GM19043 (cell line): ENCODE measurements at regions not wholly inside any gene's neighbourhood (a gene's known extent, or its start where the extent isn't known, plus 50 kb on each side); places are given as distances from the start of the nearest gene placed in this dataset.

ENCODE experiments used
- ATAC-seq: cut with Tn5 transposase; IDR thresholded peaks from one replicate; pipeline ENCODE4 v1.9.1; 2021; ENCODE audit warnings: low read depth; ENCODE audit not compliant: unreplicated experiment

DNA sequence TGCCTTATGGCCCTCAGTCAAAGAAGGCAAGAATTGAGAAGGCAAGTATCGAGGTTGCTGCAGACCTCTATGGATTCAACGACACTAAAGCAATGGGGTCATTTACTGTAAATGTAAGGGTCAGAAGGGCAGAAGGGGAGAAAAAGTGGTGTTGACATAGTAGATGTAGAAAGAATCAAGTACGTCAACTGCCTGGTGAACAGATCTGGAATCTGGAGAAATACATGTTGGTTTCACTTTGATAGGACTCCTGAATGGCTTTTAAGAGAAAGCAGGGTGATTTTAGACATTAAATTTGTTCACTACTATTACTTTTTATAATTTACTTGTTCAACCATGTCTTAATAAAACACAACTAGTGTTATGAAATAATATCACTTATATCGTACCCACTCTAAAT lies 81.3 kb upstream of the FSTL5 start:
- ATAC-seq = no peak

DNA sequence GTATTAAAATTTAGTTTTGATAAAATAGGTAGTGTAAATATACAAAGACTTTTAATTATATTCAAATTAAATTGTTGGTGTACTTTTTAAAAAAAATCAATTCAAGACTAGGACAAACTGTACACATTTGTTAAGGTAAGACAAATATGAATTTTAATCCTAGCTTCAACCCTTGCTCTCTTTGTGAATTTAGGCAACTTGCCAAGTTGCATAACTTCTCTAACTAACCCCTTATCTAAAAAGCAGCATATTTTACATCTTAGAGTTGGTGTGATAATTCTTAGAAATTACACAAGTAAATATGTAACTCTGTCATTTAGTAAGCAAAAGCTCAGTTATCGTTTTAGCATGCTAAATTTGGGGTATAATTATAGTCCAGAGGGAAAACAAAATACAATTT lies 78.1 kb upstream of the FSTL5 start:
- no peak for ATAC-seq

DNA sequence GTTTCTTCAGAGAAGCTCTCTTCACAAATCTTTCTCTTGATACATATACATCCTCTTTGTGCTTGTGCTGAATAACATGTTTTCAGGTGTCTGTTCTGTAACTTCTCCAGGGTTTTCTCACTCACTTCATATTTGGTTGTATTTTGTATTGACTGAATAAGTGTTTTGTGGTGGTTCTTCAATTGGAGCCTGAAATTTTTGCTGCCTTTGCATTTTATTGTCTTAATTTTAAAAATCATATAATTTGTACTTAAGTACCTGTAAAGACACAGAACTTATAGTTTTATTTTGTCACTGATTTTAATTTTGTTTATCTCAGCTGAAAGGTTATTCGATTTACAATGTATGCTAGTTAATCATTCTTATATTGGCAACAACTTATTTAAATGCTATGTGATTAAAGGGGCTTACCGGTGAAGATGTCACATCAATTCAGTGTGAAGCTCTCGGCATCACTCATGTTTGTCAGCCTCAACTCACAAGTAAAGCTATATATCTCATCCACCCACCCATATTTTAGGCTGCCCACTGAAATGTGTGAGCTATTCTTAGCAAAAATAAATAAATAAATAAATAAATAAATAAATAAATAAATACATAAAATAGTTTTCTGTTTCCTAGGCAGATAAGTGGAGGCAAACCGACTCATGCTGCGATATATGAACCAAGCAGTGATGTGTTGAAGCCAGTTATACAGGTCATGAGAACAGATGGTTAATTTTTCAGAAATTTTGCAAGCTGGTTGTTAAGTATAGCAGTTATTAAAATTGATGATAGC lies 76.4 kb upstream of the FSTL5 start:
- no peak for ATAC-seq

DNA sequence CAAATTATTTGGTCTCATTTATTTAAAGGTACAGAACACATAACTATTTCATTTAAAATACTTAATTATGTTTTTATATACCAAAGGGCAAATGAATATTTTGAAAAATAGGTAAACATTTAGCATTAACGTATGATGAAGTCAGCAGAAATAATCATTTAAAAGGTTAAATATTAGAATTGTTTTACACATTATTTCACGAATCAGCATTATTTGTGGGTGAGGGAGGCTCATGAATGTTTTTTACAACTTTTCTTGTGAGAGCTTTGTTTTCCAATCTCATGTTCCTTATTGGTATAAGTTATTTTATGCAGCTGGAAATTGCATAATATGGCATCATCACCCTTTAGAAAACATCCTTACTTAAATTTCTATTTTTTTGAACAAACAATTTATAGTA lies 73.9 kb upstream of the FSTL5 start:
- ATAC-seq = no peak

DNA sequence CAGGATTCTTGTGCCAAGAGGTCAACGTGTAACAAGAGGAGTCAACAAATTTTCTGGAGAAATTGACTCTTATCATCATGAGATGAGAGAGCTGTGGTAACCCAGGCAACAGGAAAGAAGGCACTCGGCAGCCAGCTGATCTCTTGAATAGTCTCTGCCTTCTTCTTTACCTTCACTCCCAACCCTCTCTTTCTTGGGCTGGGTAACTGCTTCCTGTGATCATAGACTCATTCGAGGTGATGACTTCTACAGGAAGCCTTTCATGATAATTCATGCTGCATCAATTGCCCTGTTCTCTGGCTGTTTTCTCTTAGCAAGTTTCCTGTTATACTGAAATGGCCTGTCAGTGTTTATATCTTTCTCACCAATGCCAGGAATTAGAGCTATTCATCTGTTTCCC lies 70.8 kb upstream of the FSTL5 start:
- no peak for ATAC-seq

DNA sequence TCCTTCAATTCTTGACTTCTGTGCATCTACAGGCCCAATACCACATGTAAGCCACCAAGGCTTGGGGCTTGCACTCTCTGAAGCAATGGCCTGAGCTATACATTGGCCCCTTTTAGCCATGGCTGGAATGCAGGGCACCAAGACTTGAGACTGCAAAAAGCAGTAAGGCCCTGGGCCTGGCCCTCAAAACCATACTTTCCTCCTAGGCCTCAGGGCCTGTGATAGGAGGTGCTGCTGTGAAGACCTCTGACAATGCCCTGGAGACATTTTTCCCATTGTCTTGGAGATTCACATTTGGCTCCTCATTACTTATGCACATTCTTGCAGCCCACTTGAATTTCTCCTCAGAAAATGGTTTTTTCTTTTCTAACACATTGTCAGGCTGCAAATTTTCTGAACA lies 68.5 kb upstream of the FSTL5 start:
- no peak for ATAC-seq

DNA sequence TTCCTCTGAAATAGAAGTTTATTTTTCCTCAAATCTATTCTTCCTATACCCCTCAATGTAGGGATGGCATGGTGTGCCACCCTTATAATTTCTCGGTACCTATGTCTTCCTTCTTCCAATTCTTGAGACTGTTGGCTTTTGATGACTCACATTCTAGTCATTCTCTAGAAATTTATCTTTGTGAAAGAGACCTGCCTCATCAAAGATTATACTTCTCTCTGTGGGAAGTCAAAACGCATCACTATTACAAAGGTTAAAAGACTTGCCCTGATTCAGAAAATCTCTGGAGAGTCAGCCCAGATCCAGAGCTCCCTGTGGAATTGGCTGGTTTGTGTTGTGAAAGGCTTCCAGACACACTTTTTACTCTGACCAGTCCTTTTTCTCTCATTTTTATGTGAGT lies 65.9 kb upstream of the FSTL5 start:
- no peak for ATAC-seq

DNA sequence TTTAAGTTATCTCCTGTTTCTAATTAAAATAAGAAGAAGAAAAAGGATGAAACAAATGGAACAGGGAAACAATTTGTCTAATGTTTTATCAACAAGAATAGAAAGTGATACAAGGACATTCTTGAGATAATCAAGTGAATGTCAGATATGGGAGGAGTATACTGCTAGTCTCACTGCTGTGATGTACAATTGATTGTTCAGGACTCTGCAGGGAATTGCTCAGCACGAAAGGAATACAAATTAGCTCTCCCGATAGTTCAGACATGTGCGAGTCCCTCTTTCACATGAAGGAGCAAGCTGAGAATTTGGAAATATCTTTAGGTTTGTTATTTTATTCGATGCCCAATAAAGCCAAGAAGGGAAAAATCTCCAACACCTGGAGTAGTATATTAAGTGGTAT lies 57.3 kb upstream of the FSTL5 start:
- ATAC-seq = no peak
